Fibroblast of gingiva (primary cell): ENCODE measurements at regions not wholly inside any gene's neighbourhood (a gene's known extent, or its start where the extent isn't known, plus 50 kb on each side); places are given as distances from the start of the nearest gene placed in this dataset.

ENCODE experiments used
- DNase-seq: peaks from one replicate; pipeline ENCODE4 v3.0.0-alpha.2; 2011; ENCODE audit warnings: low read depth

DNA sequence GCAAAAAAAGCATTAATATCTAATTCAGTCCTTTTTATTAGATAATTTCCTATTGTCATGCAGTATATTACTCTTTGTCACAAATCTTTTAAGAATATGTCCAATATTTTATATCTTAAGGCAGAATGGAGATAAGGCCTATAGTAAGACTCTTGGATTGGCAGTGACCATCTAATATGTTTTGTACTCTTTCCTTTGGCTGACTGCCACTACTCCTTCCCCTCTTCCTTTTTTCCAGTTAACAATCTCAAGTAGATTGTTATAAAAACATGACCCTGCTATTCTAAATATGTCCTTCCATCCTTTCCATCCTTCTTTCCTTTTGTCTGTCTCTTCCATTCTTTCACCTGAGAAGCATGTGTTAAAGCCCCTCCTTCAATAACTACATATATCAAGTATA is 92.8 kb upstream of the TMEM168 start:
- no peak for DNase-seq

DNA sequence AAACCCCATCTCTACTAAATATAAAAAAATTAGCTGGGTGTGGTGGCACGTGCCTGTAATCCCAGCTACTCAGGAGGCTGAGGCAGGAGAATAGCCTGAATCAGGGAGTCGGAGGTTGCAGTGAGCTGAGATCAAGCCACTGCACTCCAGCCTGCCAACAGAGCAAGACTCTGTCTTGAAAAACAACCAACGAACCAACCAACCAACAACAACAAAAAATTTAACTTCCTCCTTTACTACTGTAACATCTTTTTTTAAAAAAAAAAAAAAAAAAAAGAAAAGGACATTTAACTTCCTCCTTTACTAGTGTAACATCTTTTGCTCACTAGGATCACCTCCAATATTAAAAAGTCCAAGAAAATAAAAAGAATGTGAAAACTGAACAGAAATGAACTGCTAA is 92.3 kb upstream of the TMEM168 start:
- no peak for DNase-seq

DNA sequence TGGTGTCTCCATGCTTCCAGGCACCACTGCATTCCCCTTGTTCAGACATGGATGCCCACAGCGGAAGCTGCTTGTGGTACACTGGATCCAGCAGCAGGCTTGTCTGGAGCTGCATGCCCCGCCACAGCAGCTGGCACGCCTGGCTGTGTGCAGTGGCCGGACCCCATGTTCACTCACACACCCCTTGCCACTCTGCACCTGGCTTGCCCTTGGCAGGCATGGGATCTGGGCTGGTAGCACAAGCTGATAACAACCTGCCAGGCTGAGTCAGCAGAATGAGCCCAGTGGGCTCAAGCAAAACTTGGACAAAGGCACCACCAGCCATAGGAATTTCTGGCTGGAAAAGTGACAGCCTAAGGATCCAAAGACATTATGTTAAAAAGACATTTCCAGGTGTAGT is 91.8 kb upstream of the TMEM168 start:
- no peak for DNase-seq

DNA sequence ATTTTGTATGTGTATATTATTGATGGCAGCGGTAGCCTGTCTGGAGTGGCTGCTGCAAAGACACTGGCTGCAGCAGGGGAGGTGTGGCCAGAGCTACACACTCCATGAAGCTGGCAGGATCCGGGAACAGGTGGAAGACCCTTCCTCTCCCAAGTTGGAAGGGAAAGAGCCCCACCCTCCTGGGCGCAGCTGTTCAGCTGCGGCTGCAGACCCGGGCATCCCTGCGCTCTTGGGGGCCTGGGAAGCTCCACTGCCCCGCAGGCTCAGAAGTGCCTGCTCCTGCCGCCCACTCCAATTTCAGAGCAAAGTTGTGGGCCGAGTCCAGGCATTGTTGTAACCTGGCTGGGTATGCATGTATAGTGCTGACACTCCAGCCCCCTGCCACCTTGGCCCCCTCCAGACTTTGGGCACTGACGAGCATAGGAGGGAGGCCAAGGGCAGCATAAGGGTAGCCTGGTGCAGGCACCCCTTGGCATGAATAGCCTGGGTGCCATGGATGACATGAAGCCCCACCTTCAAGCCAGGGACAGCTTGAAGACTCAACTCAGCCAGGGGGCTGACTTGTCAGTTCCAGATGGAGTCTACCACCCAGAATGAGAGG is 90.7 kb upstream of the TMEM168 start:
- DNase-seq, result no peak

DNA sequence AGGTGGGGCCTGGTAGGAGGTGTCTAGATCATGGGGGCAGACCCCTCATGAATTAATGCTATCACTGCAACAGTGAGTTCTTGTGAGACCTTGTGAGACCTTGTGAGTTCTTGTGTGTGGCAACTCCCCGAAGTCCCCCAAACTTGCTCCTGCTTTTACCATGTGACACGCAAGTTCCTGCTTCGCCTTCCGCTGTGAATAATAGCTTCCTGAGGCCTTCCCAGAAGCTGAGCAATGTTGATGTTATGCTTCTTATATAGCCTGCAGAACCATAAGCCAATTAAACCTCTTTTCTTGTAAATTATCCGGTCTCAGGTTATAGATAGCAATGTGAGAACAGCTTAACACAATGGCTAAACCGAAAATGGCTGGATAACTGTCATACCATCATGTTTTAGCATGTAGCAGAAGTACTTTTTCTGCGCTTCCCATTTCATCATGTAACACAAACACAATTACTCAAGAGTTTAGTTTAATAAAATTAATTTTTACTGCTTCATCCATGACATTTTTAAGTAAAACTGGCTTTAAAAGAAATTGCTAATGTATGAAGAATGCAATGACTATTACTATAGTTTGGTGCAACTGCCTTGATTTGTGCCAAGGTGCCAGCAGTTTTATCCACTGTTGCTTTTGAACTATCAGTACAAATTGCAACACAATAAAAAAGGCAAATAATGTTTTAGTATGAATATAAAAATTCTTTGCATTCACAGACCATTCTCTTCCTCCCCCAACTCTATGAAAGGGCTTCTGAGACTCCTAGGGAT is 87.7 kb upstream of the TMEM168 start:
- peak; percentile 32 for DNase-seq

DNA sequence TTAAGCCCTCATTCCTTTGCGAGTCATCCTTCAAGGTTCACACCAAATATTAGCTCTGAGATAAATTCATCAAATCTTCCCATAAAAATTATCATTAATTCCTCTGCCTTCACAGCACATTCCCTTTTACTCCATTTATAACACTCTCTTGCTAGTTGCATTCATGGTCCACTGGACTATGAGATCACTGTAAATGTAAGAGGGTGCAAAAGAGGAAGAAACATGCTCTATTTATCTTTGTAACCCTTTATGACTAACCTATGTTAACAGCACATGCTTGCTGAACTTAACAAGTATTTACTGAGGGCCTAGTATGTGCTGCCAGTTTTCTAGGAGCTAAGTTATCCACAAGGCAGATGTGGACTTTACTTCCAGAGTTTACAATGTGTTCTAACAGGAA is 86.7 kb upstream of the TMEM168 start:
- no peak for DNase-seq

DNA sequence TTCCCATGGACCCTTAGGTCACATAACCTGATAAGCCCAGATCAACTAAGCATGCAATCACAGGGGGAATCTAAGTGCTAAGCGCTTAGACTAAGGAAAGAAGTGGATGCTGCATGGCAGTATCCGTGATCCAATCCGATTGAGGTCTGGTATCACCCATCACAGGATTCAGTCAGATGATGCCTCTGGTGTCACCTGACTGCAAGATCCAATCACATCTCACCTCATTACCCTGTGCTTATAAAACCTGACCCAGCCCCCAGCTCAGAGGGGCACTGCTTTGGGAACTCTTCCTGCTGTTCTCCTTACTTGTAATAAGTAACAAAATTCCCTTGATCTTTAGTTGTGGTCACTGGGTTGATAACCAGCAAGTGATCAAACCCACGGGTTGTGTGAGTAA is 84.7 kb upstream of the TMEM168 start:
- no peak for DNase-seq

DNA sequence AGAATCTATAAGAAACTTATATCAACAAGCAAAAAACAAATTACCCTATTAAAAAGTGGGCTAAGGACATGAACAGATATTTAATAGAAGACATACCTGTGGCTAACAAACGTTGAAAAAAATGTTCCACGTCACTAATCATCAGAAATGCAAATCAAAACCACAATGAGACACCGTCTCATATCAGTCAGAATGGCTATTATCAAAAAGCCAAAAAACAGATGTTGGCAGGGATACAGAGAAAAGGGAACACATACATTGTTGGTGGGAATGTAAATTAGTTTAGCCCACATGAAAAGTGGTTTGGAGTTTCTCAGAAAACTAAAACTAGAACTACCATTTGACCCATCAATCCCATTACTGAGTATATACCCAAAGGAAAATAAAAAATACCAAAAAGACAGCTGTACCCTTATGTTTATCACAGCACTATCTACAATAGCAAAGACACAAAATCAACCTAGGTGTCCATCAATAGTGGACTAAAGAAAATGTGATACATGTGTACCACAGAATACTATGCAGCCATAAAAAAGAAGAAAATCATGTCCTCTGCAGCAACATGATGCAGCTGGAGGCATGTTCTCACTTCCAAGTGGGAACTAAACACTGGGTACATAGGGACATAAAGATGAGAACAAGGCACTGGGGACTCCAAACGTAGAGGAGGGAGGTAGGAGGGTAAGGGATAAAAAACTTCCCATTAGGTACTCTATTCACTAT is 83.8 kb upstream of the TMEM168 start:
- no peak for DNase-seq

DNA sequence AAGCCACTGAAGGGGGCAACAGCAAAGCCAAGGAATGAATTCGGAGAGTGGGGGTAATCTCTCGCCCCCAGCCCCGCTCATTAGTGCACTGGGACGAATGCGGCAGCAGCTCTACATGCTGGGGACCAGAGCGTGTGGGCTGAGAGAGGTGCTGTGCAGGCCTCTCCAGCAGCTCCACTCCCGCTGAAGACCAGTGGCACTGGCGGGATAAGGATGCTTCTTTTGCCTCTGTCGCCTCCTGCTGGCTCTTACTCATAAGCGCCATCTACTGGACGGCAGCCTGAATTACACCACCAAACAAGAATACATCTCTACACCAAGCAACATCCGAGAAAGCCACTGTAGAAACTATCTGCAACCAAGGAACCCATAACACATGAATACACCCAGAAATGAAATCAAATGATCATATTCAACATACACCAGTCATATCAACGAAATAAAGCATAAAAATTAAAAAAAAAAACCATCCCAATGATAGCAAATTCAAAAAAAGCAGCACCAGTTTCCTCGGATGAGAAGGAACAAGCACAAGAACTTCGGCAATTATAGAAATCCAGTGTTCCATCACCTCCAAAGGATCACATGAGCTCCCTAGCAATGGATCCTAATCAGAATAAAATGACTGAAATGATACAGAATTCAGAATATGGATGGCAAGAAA is 79.0 kb upstream of the TMEM168 start:
- no peak for DNase-seq

DNA sequence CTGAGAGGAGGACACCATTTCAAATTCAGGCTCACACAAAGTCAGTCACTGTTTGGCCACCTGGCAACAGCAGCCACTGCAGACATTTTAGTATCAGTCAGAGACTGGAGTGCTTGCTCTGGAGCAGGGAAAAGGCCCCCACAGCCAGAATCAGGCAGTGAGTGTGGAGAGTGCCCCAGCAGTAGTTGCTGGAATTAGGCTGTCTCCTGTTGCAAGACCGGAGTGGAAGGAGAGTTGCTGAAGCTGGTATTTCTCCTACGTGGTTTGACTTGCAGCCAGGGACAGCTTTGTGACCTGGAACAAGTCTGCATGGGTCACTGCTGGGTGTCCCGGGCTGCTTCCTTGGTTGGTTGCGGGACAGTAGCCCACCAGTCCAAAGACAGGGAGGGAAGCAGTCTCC is 78.4 kb upstream of the TMEM168 start:
- peak; percentile 19 for DNase-seq

DNA sequence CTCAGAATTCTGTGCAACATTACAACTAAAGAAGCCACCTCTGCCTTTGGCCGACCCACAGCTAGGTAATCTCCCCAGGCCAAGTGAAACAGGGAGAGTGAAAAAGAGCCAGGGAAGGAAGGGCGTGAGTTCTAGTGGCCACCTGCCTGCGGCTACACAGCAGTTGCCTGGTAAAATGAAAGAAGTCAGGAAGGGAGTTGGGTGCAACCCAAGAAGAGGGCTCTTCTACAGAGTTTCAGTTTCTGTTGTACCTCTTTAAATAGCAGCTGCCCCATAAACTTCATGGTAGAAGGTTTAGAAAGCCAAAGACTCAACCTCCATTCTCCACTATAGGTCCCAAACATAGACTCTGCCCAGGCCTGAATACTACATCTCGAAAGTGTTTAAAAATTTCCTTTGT is 76.2 kb upstream of the TMEM168 start:
- DNase-seq, result no peak

DNA sequence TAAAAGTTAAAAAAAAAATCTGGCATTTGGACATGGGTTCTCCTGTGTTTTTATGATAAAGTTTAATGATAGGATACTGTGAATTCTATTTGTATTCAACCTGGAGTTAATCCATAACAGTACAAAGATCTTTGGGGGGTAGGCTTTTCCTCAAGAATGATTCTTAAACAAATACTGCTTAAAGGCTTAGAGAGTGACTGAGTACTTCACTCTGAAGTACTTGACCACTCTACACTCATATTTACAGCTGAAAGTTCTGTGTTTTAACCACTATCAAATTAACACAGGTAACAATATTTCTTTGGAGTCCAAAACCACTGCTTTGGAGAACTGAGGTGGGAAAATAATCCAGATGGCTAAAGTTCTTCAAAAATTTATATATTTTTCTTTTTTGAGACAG is 74.2 kb upstream of the TMEM168 start:
- no peak for DNase-seq

DNA sequence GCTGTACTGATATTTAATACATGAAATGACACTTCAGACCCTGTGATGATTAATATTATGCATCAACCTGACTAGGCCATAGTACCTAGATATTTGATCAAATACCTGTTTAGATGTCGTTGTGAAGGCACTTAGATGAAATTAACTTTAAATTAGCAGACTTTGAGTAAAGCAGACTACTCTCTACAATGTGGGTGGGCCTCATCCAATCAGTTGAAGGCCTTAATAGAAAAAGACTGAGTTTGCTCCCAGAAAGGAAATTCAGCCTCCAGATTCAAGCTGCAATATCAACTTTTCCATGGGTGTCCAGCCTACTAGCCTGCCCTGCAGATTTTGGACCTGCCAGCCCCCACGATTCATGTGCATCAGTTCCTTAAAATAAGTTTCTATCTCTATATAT is 68.6 kb upstream of the TMEM168 start:
- no peak for DNase-seq

DNA sequence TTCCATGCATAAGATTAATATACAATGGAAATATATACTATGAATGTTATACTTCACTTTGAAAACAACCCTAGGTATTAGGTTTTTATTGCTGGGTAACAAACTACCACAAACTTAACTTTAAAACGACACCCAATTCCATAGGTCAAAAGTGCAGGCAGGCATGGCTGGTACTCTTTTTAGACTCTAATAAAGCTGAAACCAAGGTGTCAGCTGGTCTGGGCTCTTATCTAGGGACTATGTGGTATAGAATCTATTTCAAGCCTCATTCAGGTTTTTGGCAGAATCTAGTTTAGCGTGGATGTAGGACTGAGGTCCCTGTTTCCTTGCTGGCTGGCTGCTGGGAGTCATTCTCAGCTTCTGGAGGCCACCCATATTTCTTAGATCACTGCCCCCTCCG is 65.0 kb upstream of the TMEM168 start:
- no peak for DNase-seq

DNA sequence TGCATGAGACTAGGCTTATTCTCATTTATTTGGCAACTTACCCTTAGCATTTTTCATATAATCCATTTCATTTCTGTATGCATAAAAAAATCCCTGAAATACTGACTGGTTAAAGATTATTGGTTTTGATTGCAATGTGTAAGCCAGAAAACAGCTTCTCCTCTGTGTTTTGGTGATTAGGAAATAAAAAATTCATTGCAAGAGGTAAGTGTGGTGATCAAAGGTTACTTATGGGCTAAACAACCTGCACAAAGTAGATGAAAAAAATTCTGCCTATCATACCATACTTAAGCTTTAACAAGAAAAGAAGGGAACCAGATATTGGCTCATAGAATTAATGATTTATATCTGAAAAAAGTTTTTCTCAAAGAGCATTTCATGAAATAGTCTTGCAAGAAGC is 64.0 kb upstream of the TMEM168 start:
- DNase-seq, result no peak

DNA sequence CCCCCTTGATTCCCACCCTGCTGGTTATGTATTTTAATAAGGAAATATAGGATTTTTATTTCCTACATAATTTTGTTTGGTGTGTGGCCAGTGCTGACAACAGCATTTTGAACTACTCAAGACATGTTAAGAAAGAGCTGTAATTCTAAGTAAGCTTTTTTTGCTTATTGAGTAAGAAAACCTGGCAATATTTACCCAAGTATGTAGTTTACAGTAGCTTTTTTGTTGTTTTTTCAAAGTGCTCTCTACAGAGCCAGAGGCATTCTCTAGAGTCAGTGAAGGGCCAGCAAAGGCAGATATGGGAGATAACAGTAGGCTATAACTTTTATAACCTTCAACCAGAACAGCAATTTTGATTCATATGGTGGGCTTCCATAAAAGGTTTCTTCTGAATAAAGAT is 63.2 kb upstream of the TMEM168 start:
- peak; percentile 32 for DNase-seq

DNA sequence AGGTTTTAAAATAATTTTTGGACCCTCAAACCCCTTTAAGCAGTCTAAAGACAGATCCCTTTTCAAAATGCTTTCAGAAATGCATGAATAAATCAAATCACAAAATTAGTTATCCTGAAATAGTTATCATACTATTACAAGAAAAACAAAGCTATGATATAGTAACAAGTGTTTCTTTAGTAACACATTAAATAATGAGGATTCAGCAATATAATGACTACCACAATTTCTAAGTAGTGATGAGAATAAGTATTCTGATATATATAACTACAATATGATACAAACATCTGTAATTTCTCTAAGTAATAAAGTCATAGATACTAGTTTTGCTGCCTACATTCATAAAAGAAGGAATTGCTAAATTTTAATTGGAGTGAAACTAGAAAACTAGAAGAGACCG is 53.0 kb upstream of the TMEM168 start:
- DNase-seq, result no peak
